GM19238 (cell line): ENCODE measurements at regions not wholly inside any gene's neighbourhood (a gene's known extent, or its start where the extent isn't known, plus 50 kb on each side); places are given as distances from the start of the nearest gene placed in this dataset.

Experiments
- DNase-seq: peaks from one replicate; pipeline ENCODE4 v3.0.0; 2011; ENCODE audit warnings: low spot score; ENCODE audit not compliant: insufficient read length

DNA sequence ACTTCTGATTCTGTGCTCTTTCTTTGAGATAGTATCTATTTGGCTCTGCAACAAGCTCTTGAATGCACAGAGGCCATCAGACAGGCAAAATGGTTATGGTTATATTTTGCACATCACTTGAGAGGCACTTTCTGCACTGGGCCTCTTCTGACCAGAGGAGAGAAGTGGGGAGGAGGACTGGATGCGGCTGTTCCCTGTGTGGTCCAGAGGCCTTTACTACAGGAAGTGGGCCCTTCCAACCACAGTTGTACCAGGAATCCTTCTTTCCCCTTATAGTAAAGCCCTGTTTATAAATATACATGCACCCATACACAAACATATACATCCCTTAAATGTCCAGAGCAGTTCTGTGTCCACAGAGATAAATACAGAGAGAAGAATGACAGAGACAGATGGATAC, 182.7 kb upstream of the HHIP start:
- DNase-seq, result no peak

DNA sequence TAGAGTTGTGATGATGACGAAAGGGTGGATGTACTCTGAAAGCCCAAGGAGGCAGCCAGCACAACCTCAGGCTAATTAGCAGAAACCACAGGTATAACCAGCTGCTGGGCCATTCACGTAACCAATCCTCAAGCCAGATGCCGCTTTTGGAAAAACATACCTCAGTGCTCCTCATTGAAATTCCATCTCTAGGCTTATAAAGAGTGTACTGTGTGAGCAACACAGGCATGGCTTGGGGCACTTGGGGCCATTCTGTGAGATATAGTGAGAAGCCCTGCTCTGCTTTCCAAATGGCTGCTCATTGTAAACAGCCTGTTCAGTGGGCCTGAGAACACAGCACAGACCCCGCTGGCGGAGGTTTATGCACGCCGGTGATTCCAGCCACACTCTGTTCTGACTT, 182.1 kb upstream of the HHIP start:
- DNase-seq, result no peak

DNA sequence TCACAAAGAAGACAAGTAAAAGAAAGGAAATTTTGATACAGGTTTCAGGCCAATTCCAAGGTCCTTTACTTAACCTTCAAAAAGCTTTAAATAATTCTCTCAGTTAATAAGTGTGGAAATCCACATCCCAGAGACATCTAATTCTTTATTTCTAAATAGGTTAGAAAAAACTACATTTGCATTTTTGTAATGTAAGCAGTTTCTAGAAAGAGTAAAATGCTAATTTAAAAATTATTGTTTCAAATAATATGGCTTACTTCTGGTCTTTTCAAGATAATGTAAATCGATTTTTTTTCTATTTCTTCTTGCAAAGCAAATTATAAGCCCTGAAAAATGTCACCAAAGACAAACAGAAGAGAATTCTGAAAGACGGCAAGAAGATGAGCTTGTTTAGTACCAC, 180.4 kb upstream of the HHIP start:
- DNase-seq, result no peak

DNA sequence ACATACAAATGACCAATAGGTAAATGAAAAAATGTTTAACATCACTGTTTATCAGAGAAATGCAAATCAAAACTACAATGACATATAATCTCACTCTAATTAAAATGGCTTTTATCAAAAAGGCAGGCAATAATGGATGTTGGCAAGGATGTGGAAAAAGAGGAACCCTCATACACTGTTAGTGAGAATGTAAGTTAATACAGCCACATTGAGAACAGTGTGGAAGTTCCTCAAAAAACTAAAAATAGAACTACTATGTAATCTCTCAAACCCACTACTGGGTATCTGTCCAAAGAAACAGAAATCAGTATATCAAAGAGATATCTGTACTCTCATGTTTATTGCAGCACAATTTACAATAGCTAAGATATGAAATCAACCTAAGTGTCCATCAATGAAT, 165.9 kb upstream of the HHIP start:
- no peak for DNase-seq

DNA sequence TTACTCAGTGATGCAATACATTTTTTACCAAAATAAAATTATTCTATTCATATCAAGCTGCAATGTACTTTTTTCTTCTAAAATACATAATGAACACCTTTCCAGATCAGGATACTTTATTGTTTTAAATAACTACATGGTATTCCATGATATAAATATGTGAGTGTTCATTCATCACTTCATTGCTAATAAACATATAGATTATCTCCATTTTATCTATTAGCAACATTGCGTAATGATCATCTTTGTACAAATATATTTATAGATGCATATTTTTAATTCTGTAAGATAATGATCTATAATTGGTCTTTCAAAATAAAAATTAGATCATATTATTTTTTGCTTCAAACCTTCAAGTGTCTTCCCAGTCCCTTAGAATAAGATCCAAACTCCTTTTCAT, 156.1 kb upstream of the HHIP start:
- DNase-seq, result no peak

DNA sequence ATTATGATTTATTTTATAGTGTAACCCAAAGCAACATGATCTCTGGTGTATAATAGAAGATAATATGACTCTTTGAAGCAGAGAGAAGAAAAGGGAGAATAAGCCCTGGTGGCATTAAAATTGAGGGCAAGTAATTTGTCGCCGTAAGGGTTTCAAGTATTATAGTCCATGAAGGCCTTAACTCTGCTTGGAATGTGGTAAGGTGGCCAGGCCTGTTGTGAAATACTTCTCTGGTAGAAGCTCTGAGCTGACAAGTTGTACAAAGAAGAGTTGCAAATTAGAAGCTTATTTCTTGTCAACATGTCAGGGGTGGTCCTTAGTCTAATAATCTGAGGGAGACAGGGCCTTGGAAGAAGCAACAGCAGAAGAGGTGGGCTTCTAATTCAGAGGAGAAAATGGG, 151.7 kb upstream of the HHIP start:
- no peak for DNase-seq

DNA sequence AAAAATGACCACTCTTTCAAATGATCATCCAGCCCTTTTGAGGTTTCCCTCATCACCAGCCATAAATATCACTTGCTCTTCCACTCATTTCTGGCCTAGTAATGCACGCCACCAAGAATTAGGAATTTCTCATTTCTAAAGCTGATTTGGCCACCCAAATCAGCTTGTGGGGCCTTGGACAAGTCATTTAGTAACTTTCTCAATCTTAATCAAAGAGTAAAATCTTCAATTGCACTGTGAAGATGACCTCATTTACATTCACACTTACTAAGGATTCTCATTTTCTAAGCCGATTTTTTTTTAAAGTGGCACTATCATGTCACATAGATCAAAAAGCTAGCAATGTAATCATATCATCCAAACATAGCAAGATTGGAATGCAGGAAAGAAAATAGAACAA, 150.0 kb upstream of the HHIP start:
- no peak for DNase-seq

DNA sequence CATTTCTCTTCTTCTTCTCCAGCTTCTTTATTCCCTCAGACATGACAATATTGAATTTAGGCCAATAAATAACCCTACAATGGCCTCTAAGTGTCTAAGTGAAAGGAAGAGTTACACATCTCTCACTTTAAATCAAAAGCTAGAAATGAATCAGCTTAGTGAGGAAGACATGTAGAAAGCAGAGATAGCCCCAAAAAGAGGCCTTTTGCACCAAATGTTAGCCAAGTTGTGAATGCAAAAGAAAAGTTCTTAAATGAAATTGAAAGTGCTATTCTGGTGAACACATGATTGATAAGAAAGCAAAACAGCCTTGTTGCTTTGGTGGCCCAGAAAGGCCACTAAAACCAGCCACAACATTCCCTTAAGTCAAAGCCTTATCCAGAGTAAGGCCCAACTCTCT, 146.2 kb upstream of the HHIP start:
- DNase-seq, result no peak

DNA sequence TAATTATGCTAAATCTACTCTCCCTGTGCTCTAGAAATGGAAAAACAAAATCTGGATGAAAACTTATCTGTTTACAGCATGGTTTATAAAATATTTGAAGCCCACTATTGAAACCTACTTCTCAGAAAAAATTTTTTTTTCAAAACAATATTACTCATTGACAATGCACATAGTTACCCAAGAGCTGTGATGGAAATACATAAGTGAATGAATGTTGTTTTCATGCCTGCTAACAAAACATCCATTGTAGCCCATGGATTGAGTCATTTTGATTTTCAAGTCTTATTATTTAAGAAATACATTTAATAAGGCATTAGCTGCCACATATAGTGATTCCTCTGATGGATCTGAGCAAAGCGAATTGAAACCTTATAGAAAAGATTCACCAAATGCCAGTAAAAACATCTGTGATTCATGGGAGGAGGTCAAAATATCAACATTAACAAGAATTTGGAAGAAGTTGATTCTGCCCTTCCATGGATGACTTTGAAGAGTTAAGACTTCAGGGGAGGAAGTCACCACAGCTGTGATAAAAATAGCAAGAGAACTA, 144.7 kb upstream of the HHIP start:
- no peak for DNase-seq

DNA sequence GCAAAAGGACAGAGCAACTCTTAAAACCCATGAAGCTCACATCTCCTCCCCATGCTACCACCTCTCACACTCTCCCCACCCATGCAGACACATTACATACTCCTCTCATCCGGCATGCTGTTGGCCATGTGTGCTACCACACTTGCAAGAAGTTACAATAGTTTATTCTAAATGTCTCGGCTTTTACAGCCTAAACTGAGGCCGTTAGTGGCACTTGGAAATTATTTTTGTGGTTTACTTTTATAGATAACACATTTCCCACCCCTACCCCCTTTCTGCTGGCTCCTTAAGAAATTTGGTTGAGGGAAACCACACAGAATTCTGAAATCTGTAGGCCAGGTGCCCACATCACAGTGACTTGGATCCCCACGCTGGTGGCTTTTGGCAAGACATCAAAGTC, 141.1 kb upstream of the HHIP start:
- no peak for DNase-seq

DNA sequence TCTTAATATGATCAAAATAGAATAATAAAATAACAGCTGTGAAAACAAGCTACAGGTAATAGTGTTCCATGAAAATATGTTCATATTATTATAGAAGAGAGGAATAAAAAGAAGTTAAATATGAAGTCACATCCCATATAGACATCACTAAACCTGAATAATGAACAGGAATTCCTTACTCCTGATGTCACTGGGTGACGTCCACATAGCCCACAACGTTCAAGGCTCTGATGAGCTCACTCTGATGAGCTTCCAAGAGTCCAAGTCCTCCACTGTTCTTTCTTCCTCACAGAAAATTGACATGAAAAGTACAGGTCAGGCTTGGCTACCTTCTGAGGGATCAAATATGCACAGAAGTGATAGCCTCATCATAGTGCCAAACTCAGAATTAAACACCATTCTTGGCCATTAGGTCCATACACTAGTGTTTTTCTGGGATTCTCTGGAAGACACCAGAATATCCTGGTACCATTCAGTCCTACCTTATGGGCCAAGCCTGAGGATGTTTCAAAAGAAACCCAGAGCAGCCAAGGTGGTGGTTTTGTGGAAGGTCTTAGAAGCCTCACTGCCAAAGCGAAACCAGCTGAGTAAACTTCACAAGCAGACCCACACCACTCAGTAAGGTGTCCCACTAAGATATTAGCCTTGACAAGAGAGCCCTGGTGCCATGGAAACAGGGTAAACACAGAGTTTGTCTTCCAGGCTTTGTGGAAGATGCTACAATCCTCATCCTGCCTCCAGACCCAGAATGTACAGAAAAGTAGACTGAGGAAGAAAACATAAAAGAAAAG, 138.4 kb upstream of the HHIP start:
- DNase-seq, result no peak

DNA sequence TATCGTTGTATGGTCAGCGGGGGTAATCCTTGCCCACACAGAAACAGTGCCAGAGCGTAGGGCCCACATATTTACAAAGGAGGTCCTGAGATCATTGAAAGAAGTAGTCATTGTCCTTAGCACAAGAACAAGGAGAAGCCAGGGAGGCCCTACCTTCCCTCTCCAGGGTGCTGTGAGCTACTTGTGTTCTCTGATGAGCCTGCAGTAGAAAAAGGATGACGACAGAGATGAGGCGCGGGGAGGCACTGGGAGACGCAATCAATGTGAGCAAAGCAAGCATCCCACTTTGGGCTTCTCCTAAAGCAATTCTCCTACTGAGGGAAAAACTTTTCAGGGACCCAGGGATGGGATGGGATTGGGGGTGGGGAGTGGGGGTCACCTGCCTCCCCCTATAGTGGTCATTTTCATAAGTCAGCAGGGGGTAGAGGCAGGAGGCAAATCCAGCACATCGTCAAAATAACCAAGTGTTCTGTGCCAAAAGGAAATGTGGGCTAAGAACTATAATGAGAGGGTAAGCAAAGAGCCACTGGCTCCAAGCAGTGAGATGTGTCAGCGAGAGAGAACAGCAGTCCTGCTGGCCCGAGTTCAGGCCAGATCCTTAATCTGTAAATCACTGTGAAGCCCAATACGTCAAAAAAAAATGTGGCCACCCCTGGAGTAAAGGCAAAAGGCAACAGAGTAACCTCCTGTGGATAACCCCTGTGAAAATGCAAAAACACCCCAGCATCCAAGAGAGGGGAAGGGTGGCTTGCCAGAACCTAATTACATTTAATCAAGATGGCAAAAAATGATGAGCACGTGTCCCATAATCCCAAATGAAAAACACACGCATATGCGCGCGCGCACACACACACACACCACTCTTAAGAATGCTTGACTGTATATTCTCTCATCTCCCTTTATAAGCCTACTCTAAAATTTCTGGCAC, 136.6 kb upstream of the HHIP start:
- DNase-seq, result no peak

DNA sequence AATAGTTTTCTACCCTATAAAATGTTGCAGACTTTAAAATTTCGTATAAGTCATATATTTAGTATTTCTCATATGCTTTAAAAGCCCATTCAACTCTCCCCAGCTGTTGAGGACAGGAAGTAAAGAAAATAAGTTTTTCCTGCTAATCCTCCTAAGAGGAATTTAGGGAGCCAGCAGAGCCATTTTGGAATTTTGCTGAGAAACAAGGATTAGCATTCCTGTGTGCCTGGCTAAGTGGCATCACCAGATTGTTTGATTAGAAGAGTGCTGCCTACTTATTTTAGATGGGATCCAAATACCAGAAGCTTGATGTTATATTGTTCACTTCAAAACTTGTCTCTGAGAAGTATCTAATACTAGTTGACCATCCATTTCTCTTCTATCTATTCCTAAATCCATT, 131.2 kb upstream of the HHIP start:
- no peak for DNase-seq

DNA sequence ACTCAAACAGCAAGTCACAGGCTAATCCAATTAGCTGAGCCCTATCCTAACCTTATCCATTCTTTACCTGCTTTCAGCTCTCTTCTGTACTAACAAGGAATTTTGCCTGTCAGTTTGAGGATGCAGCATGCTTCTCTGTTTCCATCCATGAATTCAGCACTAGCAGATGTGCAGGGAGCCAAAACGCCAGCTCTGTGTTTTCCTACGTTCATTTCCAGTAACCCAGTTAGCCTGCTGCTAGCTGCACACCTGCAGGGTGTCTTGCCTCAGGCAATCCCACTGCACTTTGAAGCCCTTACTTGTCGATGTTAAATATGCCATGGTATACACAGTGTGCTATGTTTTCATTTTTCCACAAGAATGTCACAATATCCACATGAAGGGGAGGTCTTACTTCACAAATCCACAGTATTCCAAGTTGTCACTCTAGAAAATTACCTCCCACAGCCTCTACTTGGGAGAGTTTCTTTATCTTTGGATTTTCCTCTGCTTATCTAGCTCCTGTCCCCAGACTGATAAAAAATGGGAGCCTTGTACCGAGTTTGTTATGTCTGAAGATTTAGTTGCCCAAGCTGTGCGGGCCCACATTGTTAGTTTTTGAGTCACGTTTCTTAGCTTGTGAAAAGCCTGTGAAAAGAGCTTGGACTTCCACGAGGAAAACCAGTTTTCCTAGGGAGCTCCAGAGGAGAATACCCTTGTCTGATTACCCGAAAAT, 127.6 kb upstream of the HHIP start:
- no peak for DNase-seq

DNA sequence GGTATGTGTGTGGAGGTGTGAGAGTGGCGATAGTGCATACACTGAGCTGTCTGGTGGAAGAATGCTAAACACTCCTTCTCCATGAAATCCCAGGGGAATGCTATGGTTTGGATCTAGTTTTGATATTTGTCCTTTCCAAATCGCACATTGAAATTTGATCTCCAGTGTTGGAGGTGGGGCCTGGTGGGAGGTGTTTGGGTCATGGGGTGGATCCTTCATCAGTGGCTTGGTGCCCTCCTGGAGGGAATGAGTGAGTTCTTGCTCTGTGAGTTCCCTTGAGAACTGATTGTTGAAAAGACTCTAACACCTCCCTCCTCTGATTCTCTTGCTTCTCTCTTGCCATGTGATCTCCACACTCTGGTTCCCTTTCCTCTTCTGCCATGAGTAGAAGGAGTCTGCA, 114.1 kb upstream of the HHIP start:
- no peak for DNase-seq

DNA sequence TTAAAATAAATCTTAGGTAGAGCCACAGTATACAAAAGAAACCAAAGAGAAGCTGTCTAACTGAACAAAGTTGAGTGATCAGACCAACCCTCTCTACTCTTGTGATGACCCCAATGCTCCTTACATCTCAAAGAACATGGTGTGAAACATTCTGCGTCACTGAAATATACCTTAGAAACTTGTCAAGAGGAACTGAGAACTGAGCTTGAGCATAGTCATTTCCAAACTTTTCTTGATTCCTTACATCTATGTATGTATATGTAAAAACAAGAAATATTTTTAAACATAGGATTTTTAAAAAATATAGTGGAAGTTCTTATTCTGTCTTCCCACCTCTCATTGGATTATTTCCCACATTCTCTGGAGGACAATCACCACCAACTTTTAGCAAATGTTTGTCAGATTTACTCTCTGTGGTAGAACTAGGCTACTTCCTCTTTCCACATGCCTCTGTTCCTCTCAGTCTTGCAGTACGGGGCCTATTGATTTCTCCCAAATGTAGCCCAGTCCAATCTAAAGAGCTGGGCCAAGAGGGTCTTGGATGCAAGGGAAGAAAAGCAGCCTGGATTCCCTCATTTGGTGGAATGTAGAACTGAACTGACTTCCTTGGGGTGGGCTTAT, 98.2 kb upstream of the HHIP start:
- DNase-seq, result peak; percentile 24

DNA sequence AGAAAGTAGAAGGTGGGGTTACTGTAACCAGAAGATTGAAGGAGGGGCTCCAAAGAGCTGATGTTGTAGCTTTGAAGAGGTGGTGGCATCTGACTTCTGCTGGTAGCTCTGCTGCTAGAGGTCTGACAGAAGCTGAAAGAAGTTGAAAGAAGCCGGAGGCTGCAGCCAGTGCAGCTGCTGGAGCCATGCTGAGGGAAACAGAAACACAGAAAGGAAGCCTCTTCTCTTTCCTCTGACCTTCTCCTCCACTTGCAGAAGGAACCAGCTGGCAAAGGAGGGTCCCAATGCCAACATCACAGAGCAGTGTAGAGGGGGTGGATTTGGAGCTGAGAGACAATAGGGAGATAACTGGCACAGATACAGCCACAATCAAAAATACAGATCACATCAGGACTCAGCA, 89.3 kb upstream of the HHIP start:
- no peak for DNase-seq

DNA sequence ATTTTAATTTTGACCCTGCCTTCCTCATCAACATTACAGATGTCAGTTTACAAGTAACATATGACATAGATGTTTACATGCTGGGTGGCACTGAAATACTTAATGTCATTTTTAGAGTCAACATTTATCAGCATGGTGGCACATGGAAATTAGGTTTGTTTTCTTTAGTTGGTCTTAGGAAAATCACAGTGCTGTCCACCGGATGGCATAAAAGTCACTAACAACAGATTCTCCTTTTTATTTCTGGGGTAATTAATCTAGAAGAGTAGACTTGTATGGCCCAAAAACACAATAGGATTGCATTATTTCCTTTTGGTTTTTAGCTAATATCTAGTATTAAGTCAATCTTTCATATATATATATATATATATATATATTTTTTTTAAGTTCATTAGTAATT, 88.6 kb upstream of the HHIP start:
- DNase-seq, result no peak

DNA sequence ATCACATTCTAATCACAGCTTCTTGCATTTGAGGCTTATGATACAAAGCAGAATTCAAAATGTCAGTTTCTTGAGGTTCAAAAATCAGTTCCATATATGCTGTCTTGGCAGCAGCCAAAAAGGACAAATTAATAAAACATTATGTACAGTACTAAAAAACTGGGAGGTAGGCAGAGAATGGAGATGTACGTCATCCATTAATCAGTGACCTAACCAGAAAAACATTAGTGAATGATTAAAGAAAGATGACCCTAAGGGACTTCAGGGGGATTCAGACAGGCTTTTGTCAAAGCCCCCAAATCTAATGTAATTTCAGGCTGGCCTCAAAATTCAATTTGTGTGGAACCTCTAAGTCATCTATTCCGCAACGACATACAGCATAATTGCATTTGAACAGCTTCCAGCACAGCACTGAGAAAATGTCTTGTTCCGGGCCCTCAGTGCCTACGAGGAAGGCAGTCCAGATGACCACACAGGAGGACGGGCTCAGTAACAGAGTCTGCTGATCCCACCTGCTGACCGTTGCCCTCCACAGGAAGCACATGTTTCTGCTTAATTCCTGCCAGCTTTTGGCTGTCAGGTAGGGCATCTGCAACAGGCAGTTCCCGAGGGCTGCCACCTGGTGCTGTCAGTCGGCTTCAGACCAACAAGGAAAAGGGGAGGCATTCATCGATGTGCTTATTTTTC, 83.8 kb upstream of the HHIP start:
- DNase-seq, result no peak

DNA sequence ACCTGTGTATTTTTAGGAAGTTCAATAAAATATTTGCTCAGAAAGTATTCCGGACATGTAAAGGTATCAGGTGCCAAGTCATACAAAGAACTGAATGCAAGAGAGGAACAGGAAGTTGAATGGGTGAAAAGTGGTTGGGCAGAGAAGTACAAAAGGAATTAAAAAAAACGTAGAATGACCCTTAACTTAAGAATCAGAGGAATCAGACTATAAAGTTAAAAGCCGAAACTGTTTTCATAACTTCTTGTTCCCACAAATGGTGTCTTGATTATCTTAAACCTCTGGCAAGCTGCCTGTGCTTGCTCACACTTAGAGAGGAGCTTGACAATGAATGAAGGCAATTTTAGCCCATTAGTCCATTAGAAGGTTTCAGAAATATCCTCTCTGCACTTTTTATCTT, 81.6 kb upstream of the HHIP start:
- DNase-seq, result no peak
